Fibroblast of pulmonary artery (primary cell): ENCODE measurements at regions not wholly inside any gene's neighbourhood (a gene's known extent, or its start where the extent isn't known, plus 50 kb on each side); places are given as distances from the start of the nearest gene placed in this dataset.
A peak's percentile ranks its signal among the peaks of the same experiment; 100 is the strongest.
"Not testable (repeated sequence)": the region's sequence is repeated elsewhere in the genome, so short reads cannot be mapped to it uniquely, and the experiment has no call there.

Experiments used
- DNase-seq: peaks from one replicate; pipeline ENCODE4 v3.0.0-alpha.2; 2010; ENCODE audit warnings: low read depth
- H3K4me3 ChIP-seq: replicated peaks from 2 replicates; pipeline ENCODE4 v1.5.1; 2011; ENCODE audit warnings: low read depth, mild to moderate bottlenecking, control low read depth, low read length, moderate library complexity
- TF ChIP-seq, protein P1 (sequence below): IDR thresholded peaks from 2 replicates; pipeline ENCODE4 v1.5.1; 2011; ENCODE audit warnings: mild to moderate bottlenecking, control low read depth, low read length, inconsistent platforms; ENCODE audit errors: missing control alignments

DNA sequence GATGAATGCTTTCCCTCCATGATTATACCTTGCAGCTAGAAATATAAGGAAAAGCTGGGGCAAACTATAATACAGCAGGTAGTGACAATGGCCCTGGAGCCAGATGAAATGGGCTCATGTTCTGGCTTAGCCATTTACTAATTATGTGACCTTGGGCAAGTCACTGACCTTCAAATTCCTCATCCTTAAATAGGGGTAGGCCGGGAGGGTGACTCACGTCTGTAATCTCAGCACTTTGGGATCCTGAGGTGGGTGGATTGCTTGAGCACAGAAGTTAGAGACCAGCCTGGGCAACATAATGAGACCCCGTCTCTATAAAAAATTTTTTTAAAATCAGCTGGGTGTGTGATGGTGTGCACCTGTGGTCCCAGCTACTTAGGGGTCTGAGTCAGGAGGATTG lies 155.4 kb downstream of the C12orf75 start:
- TF ChIP-seq, protein P1, sequence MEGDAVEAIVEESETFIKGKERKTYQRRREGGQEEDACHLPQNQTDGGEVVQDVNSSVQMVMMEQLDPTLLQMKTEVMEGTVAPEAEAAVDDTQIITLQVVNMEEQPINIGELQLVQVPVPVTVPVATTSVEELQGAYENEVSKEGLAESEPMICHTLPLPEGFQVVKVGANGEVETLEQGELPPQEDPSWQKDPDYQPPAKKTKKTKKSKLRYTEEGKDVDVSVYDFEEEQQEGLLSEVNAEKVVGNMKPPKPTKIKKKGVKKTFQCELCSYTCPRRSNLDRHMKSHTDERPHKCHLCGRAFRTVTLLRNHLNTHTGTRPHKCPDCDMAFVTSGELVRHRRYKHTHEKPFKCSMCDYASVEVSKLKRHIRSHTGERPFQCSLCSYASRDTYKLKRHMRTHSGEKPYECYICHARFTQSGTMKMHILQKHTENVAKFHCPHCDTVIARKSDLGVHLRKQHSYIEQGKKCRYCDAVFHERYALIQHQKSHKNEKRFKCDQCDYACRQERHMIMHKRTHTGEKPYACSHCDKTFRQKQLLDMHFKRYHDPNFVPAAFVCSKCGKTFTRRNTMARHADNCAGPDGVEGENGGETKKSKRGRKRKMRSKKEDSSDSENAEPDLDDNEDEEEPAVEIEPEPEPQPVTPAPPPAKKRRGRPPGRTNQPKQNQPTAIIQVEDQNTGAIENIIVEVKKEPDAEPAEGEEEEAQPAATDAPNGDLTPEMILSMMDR = no peak
- peak; percentile 42 for DNase-seq
- H3K4me3 ChIP-seq = no peak overlapping the region

DNA sequence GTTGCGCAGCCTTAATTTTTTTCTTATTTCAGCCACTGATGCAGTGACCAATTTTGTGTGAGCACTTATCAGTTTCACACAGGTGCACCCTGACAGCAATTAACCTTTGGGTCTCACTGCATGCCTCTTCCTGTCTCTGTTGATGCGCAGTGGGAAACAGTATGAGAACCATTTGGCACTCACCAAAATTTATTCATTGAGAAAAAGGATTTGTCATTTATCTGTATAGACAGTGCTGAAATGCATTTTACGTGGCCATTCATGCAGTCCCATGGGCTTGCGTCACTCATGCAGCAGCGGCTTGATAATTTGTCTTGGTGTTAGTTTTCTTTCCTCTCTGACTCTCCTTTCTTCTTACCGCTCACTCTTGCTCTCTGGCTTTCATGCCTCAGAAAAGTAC lies 157.5 kb downstream of the C12orf75 start:
- peak; percentile 44 for DNase-seq
- no peak overlapping the region for H3K4me3 ChIP-seq
- TF ChIP-seq, protein P1 = no peak

DNA sequence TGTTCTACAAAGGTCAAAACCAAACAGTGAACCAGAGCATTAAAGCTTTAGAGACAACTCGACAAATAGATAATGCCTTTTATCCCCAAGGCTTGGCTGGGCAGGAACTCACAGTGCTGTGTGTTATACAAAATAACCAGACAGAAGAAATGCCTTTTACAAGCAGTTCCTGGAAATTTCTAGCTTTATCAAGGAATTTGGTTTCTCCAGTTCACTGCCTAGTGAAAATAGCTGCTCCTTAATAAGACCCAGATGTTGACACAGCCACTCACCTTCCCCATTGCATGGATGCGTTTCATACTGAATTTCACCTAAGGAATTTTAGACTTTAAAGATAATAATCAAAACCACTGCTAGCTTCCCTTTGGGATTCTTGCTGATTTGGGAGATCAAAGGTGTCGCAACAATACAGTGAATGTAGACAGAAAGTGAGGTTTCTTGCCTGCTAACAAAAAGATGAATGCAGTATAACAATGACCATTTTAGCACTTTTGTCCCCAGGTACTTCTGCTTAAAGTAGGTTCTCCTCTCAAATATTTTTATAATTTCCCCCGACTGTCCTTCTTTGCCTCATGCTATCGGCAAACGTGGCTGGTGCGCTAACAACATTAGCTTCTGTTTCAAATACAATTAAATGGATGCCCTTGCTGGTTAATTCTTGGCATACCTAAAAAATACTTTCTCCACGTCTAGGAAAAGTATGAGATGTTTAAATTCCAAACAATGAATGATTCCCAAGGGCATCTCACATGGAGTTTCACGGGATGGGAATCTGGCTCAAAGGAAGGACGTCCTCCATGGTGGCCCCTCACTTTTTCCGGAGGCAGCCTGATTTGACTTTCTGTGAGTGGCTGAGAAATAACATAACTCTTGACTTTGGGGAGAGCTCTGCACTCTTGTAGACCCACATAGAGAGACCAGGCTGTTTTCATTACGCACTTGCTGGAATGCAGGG lies 162.4 kb downstream of the C12orf75 start:
- TF ChIP-seq, protein P1 = no peak
- H3K4me3 ChIP-seq = no peak overlapping the region
- DNase-seq = peak; percentile 29

DNA sequence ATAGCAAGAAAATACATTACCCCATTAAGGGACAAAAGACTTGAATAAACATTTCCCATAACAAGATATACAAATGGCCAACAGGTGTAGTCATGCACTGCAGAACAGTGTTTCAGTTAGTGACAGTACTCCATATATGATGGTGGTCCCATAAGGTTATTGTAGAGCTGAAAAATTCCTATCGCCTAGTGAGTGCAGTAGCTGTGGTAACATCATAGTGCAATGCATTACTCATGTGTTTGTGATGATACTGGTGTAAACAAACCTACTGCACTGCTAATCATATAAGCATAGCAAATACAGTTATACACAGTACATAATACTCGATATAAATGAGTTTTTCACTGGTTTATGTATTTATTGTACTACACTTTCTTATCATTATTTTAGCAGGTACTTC lies 168.7 kb downstream of the C12orf75 start:
- TF ChIP-seq, protein P1 = no peak

DNA sequence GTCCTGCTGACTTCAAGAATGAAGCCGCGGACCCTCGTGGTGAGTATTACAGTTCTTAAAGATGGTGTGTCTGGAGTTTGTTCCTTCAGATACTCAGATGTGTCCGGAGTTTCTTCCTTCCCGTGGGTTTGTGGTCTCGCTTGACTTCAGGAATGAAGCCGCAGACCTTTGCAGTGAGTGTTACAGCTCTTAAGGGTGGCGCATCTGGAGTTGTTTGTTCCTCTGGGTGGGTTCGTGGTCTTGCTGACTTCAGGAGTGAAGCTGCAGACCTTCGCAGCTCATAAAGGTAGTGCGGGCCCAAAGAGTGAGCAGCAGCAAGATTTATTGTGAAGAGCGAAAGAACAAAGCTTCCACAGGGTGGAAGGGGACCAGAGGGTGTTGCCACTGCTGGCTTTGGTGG lies 170.2 kb downstream of the C12orf75 start:
- H3K4me3 ChIP-seq, DNase-seq: not testable (repeated sequence)

More for the DNA sequence above, 168.7 kb downstream of the C12orf75 start:
- no peak for DNase-seq
- no peak overlapping the region for H3K4me3 ChIP-seq

DNA sequence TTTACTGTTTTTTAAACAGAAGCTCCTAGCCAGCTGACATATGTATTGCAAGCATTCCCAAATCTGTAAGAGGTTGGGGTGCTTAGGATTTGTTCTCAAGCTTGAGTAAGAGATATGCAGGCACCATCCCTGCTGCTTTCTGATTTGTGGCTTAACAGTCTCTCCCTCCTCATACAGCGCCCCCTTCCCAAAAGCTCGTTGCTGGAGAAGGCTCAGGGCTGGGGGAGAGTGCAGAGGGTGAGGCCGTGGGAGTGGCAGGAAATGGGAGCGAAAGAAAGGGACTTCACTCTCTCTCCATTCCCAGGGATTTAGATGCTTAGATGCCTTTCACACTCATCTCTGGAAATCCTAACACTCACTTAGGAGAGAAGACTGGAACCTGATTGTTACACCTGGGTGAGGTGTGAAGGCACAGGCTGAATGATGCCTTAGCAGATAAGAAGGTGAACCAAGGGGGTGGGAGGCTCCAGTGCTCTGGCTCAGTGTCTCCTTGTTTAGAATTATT lies 172.0 kb downstream of the C12orf75 start:
- TF ChIP-seq, protein P1 = no peak
- DNase-seq = no peak
- H3K4me3 ChIP-seq = no peak overlapping the region

DNA sequence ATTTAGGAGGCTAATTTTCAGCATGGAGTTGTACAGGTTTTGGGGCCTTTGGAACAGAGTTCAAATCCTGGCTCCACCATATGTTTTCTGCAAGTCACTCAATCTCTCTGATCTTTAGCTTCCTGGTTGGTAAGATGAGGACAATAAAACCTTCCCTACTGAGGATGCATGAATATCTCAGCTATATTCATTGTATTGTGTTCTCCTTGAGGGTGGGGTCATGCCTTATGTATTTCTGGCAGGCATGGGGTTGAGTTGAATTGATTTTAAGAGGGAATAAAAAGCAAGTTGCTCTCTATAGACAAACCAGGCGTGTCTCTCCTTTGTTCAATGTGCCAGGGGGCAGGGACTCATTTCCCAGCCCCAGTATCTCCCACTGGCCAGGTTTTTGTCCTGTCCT lies 173.1 kb downstream of the C12orf75 start:
- TF ChIP-seq, protein P1 = no peak
- H3K4me3 ChIP-seq = no peak overlapping the region
- DNase-seq = no peak
